HK-2 (cell line): ENCODE measurements at regions not wholly inside any gene's neighbourhood (a gene's known extent, or its start where the extent isn't known, plus 50 kb on each side); places are given as distances from the start of the nearest gene placed in this dataset.
"Not testable (repeated sequence)": the region's sequence is repeated elsewhere in the genome, so short reads cannot be mapped to it uniquely, and the experiment has no call there.

Experiments
- DNase-seq: peaks from one replicate; pipeline ENCODE4 v3.0.0-alpha.2; 2018; ENCODE audit not compliant: unreplicated experiment

DNA sequence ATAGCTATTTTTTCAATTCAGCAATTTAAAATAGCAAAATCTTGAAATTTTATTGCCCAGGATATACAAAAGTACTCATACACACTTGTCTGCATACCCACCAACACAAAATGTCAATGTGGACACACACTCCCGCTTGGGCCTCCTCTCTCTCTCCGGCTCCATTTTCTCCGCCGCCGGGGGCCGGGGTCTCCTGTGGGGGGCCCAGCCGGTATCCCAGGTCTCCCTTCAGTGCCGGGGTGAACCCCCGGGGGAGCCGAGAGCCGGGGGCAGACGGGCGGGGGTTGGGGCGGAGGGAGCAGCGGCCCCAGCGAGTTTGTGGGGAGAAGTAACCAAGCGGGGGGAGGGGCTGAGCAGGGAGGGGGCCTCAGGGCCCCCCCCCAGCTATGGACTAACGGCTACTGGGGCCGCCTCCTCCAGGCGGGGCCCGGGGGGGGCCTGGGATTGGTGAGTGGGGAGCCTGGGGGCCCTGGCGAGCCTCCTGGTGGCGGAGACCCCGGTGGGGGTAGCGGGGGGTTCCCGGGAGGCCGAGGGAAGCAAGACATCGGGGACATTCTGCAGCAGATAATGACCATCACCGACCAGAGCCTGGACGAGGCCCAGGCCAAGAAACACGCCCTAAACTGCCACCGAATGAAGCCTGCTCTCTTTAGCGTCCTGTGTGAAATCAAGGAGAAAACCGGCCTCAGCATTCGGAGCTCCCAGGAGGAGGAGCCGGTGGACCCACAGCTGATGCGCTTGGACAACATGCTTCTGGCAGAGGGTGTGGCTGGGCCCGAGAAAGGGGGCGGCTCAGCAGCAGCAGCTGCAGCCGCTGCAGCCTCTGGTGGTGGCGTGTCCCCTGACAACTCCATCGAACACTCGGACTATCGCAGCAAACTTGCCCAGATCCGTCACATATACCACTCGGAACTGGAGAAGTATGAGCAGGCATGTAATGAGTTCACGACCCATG, 56.6 kb downstream of the CHST2 start:
- DNase-seq = not testable (repeated sequence)

DNA sequence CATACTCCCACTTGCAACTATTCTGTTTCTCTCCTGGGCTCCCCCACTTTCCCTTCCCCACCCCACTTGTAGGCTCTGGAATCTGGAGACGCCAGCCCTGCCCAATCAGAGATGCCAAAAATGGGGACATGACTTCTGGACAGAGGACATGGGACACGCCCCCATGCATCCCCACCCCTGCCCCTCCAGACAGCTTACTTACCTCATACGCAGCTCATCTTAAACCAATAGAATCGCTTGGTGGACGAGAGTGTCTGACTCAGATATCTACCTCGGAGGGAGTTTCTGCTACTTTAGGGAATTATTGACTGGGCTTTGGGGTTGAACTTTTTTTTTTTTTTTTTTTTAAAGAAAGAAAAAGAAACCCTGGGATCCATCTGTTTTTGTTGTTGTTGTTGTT, 58.4 kb downstream of the CHST2 start:
- not testable (repeated sequence) for DNase-seq

DNA sequence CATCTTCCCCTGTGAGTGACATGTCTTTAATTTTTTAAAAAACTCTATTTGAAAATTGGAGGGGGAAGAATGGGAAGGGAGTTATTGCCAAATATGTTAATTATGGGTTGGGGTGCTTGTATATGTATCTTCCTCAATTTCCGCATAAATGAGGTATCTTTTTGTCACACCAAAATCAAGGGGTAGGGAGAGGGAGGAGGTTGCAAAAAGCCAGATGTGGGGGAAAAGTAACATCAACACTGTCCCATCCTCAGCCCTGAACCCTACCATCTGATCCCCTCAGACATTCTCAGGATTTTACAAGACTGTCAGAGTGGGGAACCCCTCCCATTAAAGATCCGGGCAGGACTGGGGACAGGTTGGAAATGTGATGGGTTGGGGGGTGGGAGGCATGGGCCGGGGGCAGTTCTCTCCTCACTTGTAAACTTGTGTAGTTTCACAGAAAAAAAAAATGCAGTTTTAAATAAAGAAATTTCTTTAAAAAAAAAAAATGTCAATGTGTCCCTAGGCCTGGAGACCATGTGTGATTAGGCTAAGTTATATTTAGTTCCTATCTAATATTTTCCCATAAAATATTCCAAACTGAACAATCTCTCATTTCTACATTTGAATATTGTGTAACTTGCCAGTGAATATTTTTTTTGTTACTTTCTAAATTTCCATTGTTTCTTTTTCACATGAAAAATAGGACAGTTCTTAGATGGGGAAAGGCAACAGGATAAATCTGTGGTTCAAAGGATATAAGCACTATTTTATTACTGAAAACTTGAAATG, 59.4 kb downstream of the CHST2 start:
- not testable (repeated sequence) for DNase-seq

DNA sequence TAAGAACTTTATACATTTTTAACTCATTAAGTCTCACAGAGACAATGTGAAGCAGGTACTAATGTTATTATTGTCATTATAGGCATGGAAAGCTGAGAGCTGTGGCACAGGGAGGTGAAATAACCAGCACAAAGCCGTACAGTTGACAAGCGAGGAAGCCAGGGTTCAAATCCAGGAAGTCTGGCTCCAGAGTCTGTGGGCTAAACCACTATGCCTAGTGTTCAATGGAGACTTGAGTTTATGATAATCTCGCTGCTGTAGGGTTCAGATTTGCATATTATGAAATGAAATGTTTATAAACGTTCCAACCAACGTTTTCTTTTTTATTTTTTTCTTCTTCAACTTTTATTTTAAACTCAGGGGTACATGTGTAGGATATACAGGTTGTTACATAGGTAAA, 60.0 kb downstream of the CHST2 start:
- no peak for DNase-seq

DNA sequence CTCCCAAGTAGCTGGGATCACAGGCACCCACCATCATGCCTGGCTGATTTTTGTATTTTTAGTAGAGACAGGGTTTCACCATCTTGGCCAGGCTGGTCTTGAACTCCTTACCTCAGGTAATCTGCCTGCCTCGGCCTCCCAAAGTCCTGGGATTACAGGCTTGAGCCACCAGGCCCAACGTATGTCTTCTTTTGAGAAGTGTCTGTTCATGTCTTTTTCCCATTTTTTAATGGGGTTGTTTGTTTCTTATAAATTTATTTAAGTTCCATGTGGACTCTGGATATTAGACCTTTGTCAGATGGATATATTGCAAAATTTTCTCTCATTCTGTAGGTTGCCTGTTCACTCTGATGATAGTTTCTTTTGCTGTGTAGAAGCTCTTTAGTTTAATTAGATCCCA, 61.3 kb downstream of the CHST2 start:
- DNase-seq = not testable (repeated sequence)

DNA sequence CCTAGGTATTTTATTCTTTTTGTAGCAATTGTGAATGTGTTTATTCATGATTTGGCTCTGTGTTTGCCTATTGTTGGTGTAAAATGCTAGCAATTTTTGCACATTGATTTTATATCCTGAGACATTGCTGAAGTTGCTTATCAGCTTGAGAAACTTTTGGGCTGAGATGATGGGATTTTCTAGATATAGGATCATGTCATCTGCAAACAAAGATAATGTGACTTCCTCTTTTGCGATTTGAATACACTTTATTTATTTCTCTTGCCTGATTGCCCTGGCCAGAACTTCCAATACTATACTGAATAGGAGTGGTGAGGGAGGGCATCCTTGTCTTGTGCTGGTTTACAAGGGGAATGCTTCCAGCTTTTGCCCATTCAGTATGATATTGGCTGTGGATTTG, 62.4 kb downstream of the CHST2 start:
- not testable (repeated sequence) for DNase-seq

DNA sequence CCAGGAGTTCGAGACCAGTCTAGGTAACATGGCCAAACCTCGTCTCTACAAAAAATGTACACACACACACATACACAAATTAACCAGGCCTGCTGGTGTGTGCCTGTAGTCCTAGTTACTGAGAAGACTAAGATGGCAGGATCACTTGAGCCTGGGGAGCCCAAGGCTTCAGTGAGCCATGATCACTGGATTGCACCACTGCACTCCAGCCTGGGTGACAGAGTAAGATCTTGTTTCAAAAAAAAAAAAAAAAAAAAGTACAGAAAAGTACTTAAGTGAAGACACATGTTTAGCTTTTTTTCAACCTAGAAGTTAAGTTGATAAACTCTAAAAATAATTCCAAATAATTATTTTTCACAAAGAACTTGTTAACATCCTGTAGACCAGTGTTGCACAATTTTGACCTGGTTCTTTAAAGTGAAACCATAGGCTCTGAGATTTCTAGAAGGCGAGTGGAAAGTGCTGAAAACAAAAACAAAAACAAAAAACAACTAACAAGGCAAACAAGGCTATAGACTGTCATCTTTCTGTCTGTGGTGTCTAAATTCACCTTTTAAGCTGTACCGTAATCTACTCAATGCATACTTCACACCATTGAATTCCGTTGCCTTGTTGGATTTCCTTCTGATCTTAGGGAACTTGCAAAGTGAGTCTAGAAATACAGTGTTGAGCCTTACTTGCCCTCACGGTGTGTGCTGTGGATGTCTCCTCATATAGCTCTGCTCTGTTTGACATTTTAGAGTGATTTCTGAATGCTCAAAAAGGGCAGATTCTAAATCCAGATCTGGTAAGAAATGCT, 63.5 kb downstream of the CHST2 start:
- no peak for DNase-seq

DNA sequence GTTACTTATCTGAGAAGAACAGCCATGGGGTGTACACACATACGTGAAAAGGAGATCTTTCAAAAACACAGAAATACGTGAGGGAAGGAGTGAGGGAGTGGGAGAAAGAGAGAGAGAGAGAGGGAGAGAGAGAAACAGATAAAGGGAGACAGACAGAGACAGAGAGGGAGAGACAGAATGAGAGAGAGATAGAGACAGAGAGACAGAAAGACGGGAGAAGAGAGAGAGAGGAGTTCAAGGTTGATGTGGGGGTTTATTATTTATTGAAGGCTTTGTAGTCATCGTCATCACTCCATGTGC, 64.0 kb downstream of the CHST2 start:
- no peak for DNase-seq

DNA sequence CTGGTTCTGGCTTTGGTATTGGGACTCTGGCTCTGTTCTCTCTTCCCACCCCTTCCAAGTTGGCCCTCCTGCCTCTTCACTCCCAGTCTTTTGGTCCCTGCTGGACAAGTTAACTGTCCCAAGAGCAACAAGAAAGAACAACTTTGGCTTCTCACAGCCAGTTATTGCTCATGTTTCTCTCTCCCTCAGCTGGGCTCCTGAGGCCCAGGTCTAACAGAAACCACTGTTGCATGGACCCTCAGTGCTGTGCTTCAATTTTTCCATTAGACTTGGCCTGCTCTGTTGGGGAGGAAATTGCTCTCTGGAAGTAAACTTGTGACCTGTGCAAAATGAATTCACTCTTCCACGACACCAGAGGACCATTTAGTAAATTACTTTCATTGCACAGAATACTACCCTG, 64.5 kb downstream of the CHST2 start:
- no peak for DNase-seq

DNA sequence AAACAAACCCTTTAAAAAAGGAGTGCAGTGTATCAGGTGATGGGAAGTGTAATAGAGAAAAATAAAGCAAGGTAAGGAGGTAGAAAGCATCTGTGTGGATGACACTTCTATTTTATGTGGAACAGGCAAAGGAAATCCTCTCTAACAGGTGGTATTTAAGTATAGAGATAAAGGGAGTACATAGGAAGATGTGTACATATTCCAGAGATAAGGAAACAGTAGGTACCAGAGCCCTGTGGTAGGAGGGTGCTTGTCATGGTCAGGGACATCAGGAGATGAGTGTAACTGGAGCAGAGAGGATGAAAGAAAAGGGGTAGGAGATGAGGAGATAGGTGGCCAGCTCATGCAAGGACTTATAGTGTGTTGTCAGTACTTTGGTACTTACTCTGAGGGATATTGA, 65.8 kb downstream of the CHST2 start:
- DNase-seq = no peak

DNA sequence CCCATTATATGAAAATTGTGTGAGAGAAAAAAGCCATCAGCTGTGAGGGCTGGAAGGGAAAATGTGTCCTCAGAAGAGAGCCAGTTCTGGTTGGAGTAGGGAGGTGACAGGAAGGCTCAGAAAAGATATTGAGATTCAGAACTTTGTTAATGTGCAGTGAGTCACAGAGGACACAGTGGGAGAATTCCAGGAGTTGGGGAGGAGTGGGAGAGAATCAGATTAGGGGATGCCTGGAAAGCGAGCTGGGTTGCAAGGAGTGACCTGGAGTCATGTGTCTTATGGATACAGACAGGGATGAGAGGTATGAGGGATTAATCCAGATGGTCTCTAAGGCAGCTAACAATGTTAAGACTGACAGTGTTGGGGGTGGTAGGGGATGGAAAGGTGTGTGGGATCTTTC, 67.5 kb downstream of the CHST2 start:
- DNase-seq = no peak

DNA sequence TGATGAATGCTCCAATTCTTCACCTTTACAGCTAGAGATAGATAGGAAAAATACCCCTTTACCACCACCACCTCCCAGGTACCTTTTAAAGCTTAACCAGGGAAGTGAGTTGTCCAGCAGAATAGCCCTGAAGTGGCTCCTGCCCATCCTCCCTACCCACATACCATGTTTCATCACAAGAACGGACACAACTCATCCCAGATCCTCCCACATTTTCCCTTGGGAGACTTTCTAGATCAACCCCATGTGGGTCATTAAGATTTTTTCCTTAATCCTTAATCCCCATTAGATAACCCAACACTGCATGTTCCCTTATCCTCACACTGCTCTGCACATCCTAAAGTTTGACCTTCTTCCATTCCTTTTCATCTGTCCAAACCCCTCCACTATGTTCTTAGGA, 69.3 kb downstream of the CHST2 start:
- DNase-seq = no peak

DNA sequence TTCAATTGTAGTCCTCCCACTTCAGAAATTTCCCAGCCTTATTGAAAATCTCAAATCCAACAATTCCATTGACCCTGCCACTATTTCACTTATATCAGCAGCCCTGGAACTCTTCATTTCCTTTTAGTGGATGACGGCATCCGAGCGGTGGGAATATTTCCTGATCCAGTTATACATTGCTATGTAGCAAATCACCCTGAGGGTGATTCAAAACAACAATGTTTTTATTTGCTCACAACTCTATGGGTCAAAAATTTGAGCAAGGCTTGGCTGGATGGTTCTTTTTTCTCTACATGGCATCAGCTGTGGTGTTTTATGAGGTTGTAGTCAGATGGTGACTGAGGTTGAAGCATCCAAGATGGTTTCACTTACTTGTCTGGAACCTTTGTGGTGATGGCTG, 70.5 kb downstream of the CHST2 start:
- DNase-seq = no peak

DNA sequence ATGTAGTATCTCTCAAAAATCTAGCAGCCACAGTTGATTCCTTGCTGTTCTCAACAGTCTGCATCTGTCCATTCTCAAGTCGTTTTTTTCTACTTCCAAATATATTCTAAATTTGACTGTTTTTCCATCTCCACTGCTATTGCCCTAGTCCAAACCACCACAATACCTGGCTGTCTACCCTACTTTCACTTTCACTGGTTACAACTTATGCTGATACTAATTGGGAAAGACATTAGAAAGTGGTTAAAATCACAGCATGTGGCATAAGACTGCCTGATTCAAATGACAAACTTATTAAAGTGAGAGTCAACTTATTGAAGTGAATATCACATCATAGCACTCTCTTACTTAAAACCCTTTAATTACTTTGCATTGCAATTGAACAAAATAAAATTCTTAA, 72.6 kb downstream of the CHST2 start:
- no peak for DNase-seq

DNA sequence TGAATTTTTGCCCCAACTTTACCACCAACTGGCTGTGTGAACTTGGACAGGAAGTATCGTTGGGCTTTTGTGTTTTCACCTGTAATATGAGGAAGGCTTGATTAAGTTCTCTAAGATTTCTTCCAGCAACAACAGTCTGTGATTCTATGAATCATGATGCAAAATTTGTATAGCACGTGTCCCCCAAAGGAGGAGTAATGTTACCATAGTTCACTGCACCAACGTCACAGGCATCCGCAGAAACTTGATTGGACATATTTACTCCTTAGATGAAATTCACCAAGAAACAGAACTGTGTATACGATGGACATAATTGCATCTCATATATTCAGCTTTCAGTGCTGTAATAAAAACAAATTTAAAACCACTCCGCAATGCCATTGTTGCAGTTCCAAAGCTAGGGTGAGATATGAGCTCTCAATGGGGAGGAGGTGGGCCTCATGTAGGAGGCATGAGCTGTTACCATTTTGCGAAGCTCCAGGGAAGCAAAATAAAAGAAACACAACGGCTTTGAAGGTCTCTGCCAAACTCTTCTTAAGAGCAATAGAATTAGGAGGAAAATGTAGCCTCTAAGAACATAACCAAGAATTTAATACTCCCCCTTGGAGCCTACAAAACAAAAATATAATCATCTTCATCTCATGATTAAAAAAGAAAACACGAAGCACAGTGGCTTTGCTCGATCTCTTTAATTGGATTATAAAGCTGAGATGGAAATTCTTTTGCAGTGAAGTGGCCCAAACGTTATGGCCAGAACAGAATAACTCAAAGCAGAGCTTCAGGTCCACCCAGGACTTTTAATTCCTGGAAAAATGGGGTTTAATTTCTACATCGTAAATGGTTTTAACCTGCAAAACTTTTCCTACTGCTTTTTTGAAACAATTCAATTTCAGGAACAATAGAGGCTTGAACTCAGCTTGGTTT, 80.7 kb downstream of the CHST2 start:
- no peak for DNase-seq

DNA sequence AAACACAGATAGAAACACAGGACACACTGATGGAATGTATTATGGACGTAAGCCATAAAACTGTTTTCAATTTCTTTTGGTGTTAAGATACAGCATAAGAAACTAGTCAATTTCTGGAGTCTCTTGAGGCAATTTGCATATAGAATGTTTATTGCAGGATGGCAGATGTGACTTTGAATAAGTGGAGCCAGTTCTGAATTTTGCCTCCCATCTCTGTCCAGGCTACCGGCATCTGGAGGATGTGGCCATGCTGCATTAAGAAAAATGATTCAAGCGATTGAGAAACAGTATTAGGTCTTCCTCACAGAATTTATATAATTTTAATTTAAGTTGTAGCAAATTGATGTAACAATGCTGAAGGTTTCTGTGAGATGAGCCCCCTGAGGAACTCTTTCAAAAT, 81.5 kb downstream of the CHST2 start:
- no peak for DNase-seq

DNA sequence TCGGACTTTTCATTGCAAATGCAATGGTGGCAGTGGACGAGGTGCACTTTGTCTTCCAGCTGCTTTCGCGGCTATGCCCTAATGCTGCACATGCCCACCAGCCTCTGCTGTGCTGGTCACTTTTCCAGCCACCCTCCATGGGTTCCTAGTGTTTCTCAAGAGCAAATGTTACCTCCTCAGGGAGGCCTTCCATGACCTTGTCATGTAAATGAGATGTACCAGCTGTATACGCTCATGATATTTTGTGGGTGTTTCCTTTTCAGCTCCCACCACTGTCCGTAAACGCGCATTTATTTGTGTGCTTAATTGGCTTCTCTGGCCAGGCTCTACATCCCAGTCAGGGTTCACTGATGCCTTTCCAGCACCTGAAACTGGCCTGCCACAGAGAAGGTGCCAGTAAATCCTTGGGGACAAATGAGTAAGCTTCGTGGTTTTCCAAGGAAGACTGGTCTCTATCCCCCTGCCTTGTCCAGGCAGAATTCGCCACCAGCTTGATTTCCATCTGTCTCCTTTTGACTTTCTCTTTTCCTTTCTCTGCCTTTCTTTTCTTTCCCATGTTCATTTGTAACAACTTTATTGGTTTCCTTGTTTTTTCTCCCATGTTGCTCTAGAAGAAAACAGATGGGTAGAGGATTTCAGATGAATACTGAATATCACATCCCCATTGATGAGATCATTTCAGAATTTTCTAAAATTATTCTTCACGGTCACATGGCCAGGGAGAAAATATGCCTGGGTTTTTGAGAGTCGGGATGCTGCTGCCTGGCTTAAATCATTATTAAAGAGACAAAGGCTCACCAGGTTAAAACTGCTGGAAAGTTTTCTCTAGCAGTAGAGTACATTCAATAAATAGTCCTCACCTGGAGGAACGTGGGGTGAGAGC, 82.5 kb downstream of the CHST2 start:
- no peak for DNase-seq

DNA sequence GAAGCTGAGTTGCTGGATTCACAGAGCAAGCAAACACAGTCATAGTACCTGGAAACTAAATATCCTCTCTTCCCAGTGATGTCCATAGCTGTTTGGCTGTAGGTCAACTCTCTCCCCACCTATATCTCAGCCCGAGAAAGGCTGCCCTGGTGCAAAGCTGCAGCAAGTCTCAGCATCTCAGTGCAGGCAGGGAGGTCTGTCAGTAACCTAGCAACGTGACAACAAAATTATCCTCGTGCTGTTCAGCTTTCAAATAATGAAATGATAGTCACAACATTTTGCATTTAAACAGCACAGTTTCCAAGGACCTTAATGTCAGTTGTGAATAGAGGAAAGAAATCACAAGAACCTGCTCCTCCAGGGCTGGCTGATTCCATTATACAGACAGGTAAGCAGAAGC, 83.6 kb downstream of the CHST2 start:
- no peak for DNase-seq

DNA sequence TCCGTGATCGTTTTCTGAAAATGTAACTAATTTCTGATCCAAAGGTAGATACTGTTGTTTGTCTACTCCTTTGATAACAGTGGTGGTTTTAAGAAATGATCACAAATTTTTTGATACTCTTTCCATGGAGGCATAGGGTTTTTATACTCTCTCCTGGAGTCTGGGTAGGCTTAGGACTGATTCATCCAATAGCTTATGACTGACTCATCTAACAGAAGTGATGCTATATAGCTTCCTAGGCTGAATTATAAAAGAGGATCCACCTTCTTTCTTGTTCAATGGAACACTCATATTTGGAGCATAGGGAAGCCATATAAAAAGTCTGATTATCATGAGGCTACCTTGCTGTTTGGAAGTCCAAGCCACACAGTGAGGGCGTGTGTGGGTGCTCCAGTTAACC, 84.3 kb downstream of the CHST2 start:
- DNase-seq = no peak

DNA sequence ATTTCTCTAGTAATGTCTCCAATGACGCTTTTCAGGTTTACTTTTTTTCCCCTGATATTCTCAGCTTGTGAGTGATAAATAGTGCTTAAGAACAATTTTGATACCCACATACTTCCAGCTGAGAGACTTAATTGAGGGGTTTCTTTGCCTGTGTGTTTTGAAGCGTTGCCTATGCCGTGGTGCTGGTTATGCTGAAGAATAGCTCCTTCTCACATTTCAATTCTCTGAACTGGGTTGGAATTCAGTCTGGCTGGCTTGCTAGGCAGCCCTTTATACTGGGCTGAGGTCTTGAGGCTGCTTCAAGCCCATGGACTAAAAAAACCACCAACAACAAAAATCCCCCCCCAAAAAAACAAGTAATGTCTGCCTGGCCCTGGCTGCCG, 87.4 kb downstream of the CHST2 start:
- DNase-seq = no peak
